Fibroblast of lung (primary cell): ENCODE measurements at regions not wholly inside any gene's neighbourhood (a gene's known extent, or its start where the extent isn't known, plus 50 kb on each side); places are given as distances from the start of the nearest gene placed in this dataset.
A peak's percentile ranks its signal among the peaks of the same experiment; 100 is the strongest.

ENCODE experiments used
- DNase-seq, 2 donors: peaks; one replicate each; pipeline versions ENCODE4 v3.0.0 to v3.0.0-alpha.2; 2010; ENCODE audit warnings: low read depth in 2 of 2
- H2AFZ ChIP-seq: 2 replicates; pipeline ENCODE4 v1.5.1; 2012; ENCODE audit warnings: low read length, control low read depth, inconsistent platforms
- H3K27ac ChIP-seq: 2 replicates; pipeline ENCODE4 v1.5.1; 2011; ENCODE audit warnings: low read length, control low read depth; ENCODE audit not compliant: insufficient read depth
- H3K27me3 ChIP-seq: 2 replicates; pipeline ENCODE4 v1.5.1; 2011; ENCODE audit warnings: mild to moderate bottlenecking, low read length; ENCODE audit not compliant: control insufficient read depth, insufficient read depth
- H3K36me3 ChIP-seq: 2 replicates; pipeline ENCODE4 v1.5.1; 2011; ENCODE audit warnings: low read length; ENCODE audit not compliant: control insufficient read depth, insufficient read depth
- H3K4me1 ChIP-seq: 2 replicates; pipeline ENCODE4 v1.5.1; 2011; ENCODE audit warnings: low read length; ENCODE audit not compliant: control insufficient read depth, insufficient read depth; ENCODE audit errors: extremely low read depth
- H3K4me2 ChIP-seq: 2 replicates; pipeline ENCODE4 v1.5.1; 2011; ENCODE audit warnings: low read length, control low read depth; ENCODE audit not compliant: insufficient read depth; ENCODE audit errors: extremely low read depth
- H3K4me3 ChIP-seq, 4 experiments: fragments of 200-600 bp in 1 of 4; sonication (generic) in 1 of 4; replicated peaks in 1 of 4; 2 replicates each; pipeline ENCODE4 v1.5.1; 2011 to 2016; ENCODE audit warnings: low read length in 4 of 4, low read depth in 3 of 4, mild to moderate bottlenecking in 3 of 4, control low read depth in 2 of 4, inconsistent platforms in 1 of 4, mixed read lengths in 1 of 4; ENCODE audit not compliant: insufficient read depth in 1 of 4; ENCODE audit errors: control extremely low read depth in 1 of 4
- H3K79me2 ChIP-seq: 2 replicates; pipeline ENCODE4 v1.5.1; 2012; ENCODE audit warnings: mild to moderate bottlenecking, low read length, inconsistent platforms; ENCODE audit not compliant: control insufficient read depth, insufficient read depth
- H3K9ac ChIP-seq: 2 replicates; pipeline ENCODE4 v1.5.1; 2011; ENCODE audit warnings: mild to moderate bottlenecking, low read length, control low read depth; ENCODE audit not compliant: insufficient read depth
- H3K9me3 ChIP-seq: 2 replicates; pipeline ENCODE4 v1.5.1; 2012; ENCODE audit warnings: low read depth, low read length; ENCODE audit not compliant: control insufficient read depth, insufficient read depth
- H4K20me1 ChIP-seq: 2 replicates; pipeline ENCODE4 v1.5.1; 2011; ENCODE audit warnings: low read length; ENCODE audit not compliant: control insufficient read depth, insufficient read depth; ENCODE audit errors: extremely low read depth
- EZH2 ChIP-seq: IDR thresholded peaks from 2 replicates; pipeline ENCODE4 v1.5.1; 2012; ENCODE audit warnings: low read length, control low read depth, mild to moderate bottlenecking; ENCODE audit errors: missing control alignments
- TF ChIP-seq, protein P1 (sequence below), 2 donors: IDR thresholded peaks in 1 of 2; conservative IDR thresholded peaks in 1 of 2; 1 replicate in 1 of 2; 2 replicates in 1 of 2; pipeline ENCODE4 v1.5.1; 2011 to 2012; ENCODE audit warnings: low read length in 2 of 2, control low read depth in 1 of 2, inconsistent platforms in 1 of 2, low read depth in 1 of 2, mild to moderate bottlenecking in 1 of 2

DNA sequence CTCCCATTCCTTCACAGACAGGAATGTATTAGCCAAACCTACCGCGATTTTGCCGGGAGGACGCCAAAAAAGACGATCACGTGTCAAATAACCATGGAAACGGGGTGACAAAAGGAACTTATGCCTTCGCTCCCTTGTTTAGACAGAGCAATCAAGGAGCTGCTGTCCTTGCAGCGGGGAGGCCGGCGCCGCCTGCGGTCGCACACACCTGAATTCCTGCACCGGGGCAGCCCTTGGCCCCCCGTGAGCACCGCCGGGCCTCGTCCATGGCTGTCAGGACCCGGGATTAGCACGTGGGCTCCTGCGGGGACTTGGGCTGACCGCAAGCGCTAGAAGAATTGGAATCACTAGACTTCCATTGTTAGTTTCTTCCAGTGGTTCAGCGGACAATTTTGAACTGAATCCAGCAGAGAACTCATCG, 193.1 kb downstream of the SHQ1 start:
- Histone ChIP-seq H3K36me3 (no peaks in the 10 kb centered on the region), H3K4me1 (no peaks in the 10 kb centered on the region), H3K9me3 (no peaks in the 10 kb centered on the region), H3K27ac (no peak overlapping the region), H2AFZ (no peak overlapping the region), H3K9ac (no peak overlapping the region), H3K4me3 (peak overlapping the region in 2 of 4 experiments; percentile 2 to 17), H3K4me2 (peak overlapping the region; percentile 35), H3K27me3 (peaks cover 14% of the 10 kb centered on the region), H3K79me2 (no peaks in the 10 kb centered on the region), H4K20me1 (no peaks in the 10 kb centered on the region)
- TF ChIP-seq EZH2 = no peak
- TF ChIP-seq, protein P1, sequence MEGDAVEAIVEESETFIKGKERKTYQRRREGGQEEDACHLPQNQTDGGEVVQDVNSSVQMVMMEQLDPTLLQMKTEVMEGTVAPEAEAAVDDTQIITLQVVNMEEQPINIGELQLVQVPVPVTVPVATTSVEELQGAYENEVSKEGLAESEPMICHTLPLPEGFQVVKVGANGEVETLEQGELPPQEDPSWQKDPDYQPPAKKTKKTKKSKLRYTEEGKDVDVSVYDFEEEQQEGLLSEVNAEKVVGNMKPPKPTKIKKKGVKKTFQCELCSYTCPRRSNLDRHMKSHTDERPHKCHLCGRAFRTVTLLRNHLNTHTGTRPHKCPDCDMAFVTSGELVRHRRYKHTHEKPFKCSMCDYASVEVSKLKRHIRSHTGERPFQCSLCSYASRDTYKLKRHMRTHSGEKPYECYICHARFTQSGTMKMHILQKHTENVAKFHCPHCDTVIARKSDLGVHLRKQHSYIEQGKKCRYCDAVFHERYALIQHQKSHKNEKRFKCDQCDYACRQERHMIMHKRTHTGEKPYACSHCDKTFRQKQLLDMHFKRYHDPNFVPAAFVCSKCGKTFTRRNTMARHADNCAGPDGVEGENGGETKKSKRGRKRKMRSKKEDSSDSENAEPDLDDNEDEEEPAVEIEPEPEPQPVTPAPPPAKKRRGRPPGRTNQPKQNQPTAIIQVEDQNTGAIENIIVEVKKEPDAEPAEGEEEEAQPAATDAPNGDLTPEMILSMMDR (conservative IDR thresholded peaks at IDR 0.05 in 1 of 2, IDR thresholded peaks at IDR 0.05 in 1 of 2; ENCODE audit: low read depth in 1 of 2, low read length in 2 of 2) = no peak
- DNase-seq = peak; percentile 25 to 58

DNA sequence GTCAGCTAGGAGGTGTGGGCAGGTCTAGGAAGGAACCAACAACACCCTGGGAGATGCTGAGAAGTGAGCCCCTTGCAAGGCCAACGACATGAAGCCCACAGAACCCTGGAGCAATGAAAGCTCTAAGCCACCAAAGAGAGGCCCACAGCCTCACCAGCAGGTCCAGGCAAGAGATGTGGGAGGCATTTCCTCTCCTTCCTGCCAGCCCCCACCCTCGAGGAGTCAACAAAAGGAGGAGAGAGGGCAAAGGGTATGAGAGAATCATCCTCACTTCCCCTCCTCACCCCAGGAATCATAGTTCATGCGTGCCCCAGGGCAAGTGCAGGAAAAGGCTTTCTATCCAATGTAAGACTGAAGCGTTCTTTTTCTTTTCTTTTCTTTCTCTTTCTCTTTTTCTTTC, 195.8 kb downstream of the SHQ1 start:
- TF ChIP-seq, protein P1 (conservative IDR thresholded peaks at IDR 0.05 in 1 of 2, IDR thresholded peaks at IDR 0.05 in 1 of 2; ENCODE audit: low read depth in 1 of 2, low read length in 2 of 2) = no peak
- no peak for TF ChIP-seq EZH2

DNA sequence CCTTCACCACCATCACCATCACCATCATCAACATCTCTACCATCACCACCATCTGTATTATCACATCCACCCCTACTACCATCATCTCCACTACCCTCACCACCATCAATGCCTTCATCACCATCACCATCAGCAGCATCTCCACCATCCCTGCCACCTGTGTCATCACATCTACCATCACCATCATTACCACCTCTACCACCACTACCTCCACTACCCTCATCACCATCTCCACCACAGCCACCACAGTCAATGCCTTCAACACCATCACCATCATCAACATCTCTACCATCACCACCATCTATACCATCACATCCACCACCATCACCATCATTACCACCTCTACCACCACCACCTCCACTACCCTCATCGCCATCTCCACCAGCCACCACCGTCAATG, 196.7 kb downstream of the SHQ1 start:
- Histone ChIP-seq H3K79me2 (no peaks in the 10 kb centered on the region), H3K36me3 (no peaks in the 10 kb centered on the region), H3K9ac (no peak overlapping the region), H3K27me3 (peaks cover 14% of the 10 kb centered on the region), H2AFZ (no peak overlapping the region), H3K4me1 (no peaks in the 10 kb centered on the region), H3K4me3 (no peak overlapping the region), H3K4me2 (no peak overlapping the region), H3K27ac (no peak overlapping the region), H3K9me3 (no peaks in the 10 kb centered on the region), H4K20me1 (no peaks in the 10 kb centered on the region)
- DNase-seq = no peak
- TF ChIP-seq EZH2 = no peak
- TF ChIP-seq, protein P1 (conservative IDR thresholded peaks at IDR 0.05 in 1 of 2, IDR thresholded peaks at IDR 0.05 in 1 of 2; ENCODE audit: low read depth in 1 of 2, low read length in 2 of 2) = no peak

More for the DNA sequence above, 195.8 kb downstream of the SHQ1 start:
- Histone ChIP-seq H3K9me3 (no peaks in the 10 kb centered on the region), H3K27ac (no peak overlapping the region), H2AFZ (no peak overlapping the region), H3K79me2 (no peaks in the 10 kb centered on the region), H3K4me2 (no peak overlapping the region), H3K36me3 (no peaks in the 10 kb centered on the region), H3K4me1 (no peaks in the 10 kb centered on the region), H3K4me3 (no peak overlapping the region), H3K27me3 (peaks cover 14% of the 10 kb centered on the region), H4K20me1 (no peaks in the 10 kb centered on the region), H3K9ac (no peak overlapping the region)
- DNase-seq = no peak
